ENCODE measurements at regions not wholly inside any gene's neighbourhood (a gene's known extent, or its start where the extent isn't known, plus 50 kb on each side); places are given as distances from the start of the nearest gene placed in this dataset.
A peak's percentile ranks its signal among the peaks of the same experiment; 100 is the strongest.

DNA sequence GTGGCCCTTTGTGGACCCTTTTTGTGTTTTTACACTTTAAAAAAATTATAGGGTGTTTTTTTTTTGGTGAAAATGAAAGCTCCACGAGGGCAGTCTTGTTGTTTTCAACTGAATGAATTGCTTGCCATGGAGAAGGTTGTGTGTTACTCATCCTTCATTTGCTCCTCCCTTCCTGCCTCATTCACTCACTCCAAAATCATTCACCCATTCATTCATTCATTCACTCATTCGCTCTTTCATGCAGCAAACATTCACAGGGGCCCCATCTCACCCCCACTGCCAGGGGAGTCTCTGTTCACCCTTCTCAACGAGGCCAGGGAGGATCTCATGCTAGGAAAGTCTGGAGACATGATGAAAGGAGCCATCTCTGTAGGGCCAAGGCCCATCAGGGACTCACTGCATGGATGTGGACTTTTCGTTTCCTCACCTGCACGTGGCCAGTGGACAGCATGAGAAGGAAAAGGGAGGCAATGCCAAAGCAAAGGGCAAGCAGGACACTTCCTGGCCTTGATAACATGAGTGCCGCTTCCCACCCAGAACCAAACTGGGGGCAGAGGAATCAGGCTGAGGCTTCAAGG is 62.8 kb upstream of the COL13A1 start:
- TF ChIP-seq, protein P1, sequence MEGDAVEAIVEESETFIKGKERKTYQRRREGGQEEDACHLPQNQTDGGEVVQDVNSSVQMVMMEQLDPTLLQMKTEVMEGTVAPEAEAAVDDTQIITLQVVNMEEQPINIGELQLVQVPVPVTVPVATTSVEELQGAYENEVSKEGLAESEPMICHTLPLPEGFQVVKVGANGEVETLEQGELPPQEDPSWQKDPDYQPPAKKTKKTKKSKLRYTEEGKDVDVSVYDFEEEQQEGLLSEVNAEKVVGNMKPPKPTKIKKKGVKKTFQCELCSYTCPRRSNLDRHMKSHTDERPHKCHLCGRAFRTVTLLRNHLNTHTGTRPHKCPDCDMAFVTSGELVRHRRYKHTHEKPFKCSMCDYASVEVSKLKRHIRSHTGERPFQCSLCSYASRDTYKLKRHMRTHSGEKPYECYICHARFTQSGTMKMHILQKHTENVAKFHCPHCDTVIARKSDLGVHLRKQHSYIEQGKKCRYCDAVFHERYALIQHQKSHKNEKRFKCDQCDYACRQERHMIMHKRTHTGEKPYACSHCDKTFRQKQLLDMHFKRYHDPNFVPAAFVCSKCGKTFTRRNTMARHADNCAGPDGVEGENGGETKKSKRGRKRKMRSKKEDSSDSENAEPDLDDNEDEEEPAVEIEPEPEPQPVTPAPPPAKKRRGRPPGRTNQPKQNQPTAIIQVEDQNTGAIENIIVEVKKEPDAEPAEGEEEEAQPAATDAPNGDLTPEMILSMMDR (IDR thresholded peaks at IDR 0.05; ENCODE audit: insufficient read depth, low read length): no peak
- no peak for DNase-seq (ENCODE audit: low read depth)
- H3K4me3 ChIP-seq (ENCODE audit: low read depth, low read length): no peak overlapping the region

DNA sequence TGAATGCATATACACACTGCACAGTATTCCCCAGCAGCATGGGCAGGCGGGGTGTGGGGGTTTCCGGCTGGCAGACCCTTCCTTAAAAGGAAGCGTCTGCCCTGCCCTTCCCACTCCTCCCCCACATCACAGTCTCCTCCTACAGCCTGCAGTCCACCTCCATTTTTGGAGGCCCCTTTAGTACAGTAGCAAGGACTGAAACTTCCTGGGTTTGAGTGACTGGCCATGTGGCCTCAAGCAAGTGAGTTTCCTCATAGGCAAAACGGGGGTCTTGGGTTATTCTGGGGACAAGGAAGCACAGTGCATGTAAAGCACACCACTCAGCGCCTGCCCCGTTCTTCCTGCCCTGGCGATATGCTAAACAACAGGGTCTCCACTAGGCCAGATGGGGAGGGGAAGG is 62.1 kb upstream of the COL13A1 start:
- no peak for DNase-seq (ENCODE audit: low read depth)
- no peak overlapping the region for H3K4me3 ChIP-seq (ENCODE audit: low read depth, low read length)
- TF ChIP-seq, protein P1 (IDR thresholded peaks at IDR 0.05; ENCODE audit: insufficient read depth, low read length): no peak

DNA sequence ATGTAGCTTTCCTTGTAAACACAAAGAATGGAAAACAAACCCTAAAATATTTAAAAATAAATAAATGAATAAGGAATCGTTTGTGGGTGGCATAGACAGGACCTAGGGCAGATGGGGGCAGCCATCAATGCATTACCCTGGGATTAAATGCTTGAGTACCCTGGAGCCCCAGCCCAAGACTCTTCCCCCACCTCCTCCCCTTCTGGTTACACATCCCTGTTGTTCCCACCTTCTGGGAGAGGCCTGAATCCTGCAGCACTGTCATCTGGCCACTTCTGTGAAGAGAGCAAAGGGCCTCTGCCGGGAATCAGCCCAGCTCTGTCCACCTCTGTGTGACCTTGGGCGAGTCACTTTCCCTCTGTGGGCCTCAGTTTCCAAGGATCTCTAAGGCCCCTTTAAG is 61.6 kb upstream of the COL13A1 start:
- H3K4me3 ChIP-seq (ENCODE audit: low read depth, low read length): no peak overlapping the region
- DNase-seq (ENCODE audit: low read depth): no peak
- TF ChIP-seq, protein P1 (IDR thresholded peaks at IDR 0.05; ENCODE audit: insufficient read depth, low read length): no peak

DNA sequence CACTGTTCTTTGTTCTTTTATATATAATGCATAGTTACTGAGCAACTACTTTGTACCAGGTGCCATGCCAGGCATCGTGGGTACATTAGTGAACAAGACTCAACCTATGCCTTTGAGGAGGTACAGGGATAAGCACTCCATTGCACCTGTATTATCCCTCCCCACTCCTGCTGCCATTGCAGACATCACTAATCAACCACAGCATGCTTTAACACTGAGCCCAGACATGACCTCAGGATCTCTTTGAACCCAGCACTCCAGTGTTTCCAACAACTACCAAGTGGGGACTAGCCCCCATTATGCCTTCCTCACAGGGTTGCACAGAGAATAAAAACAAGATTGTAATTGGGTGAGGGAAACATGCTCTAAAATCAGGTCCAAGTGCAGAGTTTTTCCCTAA is 60.5 kb upstream of the COL13A1 start:
- TF ChIP-seq, protein P1 (IDR thresholded peaks at IDR 0.05; ENCODE audit: insufficient read depth, low read length): no peak

DNA sequence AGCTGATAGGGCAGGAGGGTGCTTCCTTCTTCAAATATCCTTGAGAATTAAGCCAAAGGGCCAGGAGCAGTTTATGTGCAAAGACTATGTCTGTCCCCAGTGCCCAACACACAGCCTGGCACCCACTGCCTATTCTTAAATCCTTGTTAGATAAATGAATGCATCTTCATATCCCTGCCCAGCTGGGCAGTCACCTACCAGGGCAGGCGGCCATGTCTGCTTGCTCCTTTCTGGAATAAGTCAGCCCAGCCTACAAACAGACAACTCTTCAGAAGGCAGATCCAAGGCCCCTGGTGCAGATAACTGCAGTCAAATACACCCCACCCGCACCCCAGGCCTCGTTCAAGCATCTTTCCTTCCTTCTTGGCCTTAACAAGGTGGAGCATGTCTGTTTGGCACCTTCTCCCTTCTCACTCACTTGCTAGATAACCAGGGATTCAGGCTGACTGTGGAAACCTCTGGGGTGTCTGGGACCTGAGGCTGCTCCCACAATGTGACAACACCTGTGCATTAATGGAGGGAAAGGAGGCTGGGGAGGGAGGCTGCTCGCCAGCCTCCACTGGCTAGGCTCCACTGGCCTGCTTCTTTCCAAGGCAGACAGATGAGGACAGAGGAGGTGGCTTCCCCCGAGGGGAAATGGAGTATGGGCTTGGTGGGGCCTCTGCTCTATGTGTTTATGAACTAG is 59.9 kb upstream of the COL13A1 start:
- DNase-seq (ENCODE audit: low read depth): no peak
- TF ChIP-seq, protein P1 (IDR thresholded peaks at IDR 0.05; ENCODE audit: insufficient read depth, low read length): no peak
- no peak overlapping the region for H3K4me3 ChIP-seq (ENCODE audit: low read depth, low read length)

More for the DNA sequence above, 60.5 kb upstream of the COL13A1 start:
- H3K4me3 ChIP-seq (ENCODE audit: low read depth, low read length): no peak overlapping the region
- DNase-seq (ENCODE audit: low read depth): no peak

DNA sequence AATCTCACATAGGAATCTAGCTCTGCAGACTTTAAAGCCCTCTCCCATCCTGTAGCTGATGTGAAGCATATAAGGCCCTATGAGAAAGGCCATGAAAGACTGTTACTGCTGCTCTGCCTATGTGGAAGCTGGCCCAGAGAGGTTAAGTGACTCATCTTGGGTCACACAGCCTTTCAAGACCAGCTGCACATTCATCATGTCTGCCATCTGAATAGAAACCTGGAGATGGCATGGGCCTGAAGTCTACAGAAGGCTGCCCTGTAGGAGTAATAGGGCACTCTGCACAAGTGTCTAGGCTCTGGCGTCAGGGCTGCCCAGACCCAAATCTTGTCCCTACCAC is 59.4 kb upstream of the COL13A1 start:
- TF ChIP-seq, protein P1 (IDR thresholded peaks at IDR 0.05; ENCODE audit: insufficient read depth, low read length): no peak
- DNase-seq (ENCODE audit: low read depth): peak; percentile 33

More for the DNA sequence above, 59.4 kb upstream of the COL13A1 start:
- H3K4me3 ChIP-seq (ENCODE audit: low read depth, low read length): no peak overlapping the region

Measured in fibroblast of the aortic adventitia (primary cell).